ENCODE measurements at regions not wholly inside any gene's neighbourhood (a gene's known extent, or its start where the extent isn't known, plus 50 kb on each side); places are given as distances from the start of the nearest gene placed in this dataset.

GRCh38 chr12:28891126-28891525 lies 258.0 kb upstream of the FAR2 start:
- intact Hi-C loops (cut with DNase I): no loop called here
- Histone ChIP-seq H3K36me3 (no peaks in the 10 kb centered on the region), H3K27ac (no peak overlapping the region), H3K4me3 (replicated peaks in 1 of 3) (no peak overlapping the region), H3K27me3 (no peaks in the 10 kb centered on the region), H3K4me1 (no peaks in the 10 kb centered on the region), H3K9me3 (no peaks in the 10 kb centered on the region)
- TF ChIP-seq CTCF (IDR thresholded peaks at IDR 0.05) (no peak), POLR2A (IDR thresholded peaks at IDR 0.05) (no peak)
- no peak for DNase-seq

GRCh38 chr12:28893365-28893764 lies 255.7 kb upstream of the FAR2 start:
- WGBS, 2 donors: 71 to 77% methylated on average over 2 of the region's 2 CpGs
- Histone ChIP-seq H3K4me3 (replicated peaks in 1 of 3) (no peak overlapping the region), H3K27me3 (no peaks in the 10 kb centered on the region), H3K27ac (no peak overlapping the region), H3K4me1 (no peaks in the 10 kb centered on the region), H3K9me3 (no peaks in the 10 kb centered on the region), H3K36me3 (no peaks in the 10 kb centered on the region)
- intact Hi-C loops (cut with DNase I): no loop called here
- DNase-seq: no peak
- TF ChIP-seq CTCF (IDR thresholded peaks at IDR 0.05): no peak

- H3K27ac ChIP-seq: no peak overlapping the region
- intact Hi-C loops (cut with DNase I): no loop called here
- H3K36me3 ChIP-seq: no peaks in the 10 kb centered on the region
- DNase-seq: no peak
- no peaks in the 10 kb centered on the region for H3K27me3 ChIP-seq
- H3K9me3 ChIP-seq: no peaks in the 10 kb centered on the region
- WGBS, 2 donors: 77 to 80% methylated on average over 1 of the region's 1 CpG
- TF ChIP-seq POLR2A (IDR thresholded peaks at IDR 0.05) (no peak), CTCF (IDR thresholded peaks at IDR 0.05) (no peak)
- no peaks in the 10 kb centered on the region for H3K4me1 ChIP-seq
- no peak overlapping the region for H3K4me3 ChIP-seq (replicated peaks in 1 of 3)
Observed at GRCh38 chr12:28893856-28894255, 255.2 kb upstream of the FAR2 start.

GRCh38 chr12:28896421-28896820 lies 252.7 kb upstream of the FAR2 start:
- Histone ChIP-seq H3K36me3 (no peaks in the 10 kb centered on the region), H3K4me3 (replicated peaks in 1 of 3) (no peak overlapping the region), H3K27ac (no peak overlapping the region), H3K9me3 (no peaks in the 10 kb centered on the region), H3K4me1 (no peaks in the 10 kb centered on the region), H3K27me3 (no peaks in the 10 kb centered on the region)
- intact Hi-C loops (cut with DNase I): no loop called here
- no peak for TF ChIP-seq POLR2A (IDR thresholded peaks at IDR 0.05)
- TF ChIP-seq CTCF (IDR thresholded peaks at IDR 0.05): no peak
- DNase-seq: no peak
- WGBS, 2 donors: 97 to 100% methylated on average over 1 of the region's 1 CpG

GRCh38 chr12:28898038-28898437 lies 251.0 kb upstream of the FAR2 start:
- no peaks in the 10 kb centered on the region for H3K36me3 ChIP-seq
- no peak overlapping the region for H3K27ac ChIP-seq
- no peaks in the 10 kb centered on the region for H3K9me3 ChIP-seq
- H3K4me3 ChIP-seq (replicated peaks in 1 of 3): no peak overlapping the region
- intact Hi-C loops (cut with DNase I): no loop called here
- no peaks in the 10 kb centered on the region for H3K4me1 ChIP-seq
- DNase-seq: no peak
- TF ChIP-seq CTCF (IDR thresholded peaks at IDR 0.05) (no peak), POLR2A (IDR thresholded peaks at IDR 0.05) (no peak)
- 55 to 56% methylated on average over 2 of the region's 2 CpGs for WGBS, 2 donors
- H3K27me3 ChIP-seq: no peaks in the 10 kb centered on the region
